HFF-Myc (cell line): ENCODE measurements at regions not wholly inside any gene's neighbourhood (a gene's known extent, or its start where the extent isn't known, plus 50 kb on each side); places are given as distances from the start of the nearest gene placed in this dataset.
"Not testable (repeated sequence)": the region's sequence is repeated elsewhere in the genome, so short reads cannot be mapped to it uniquely, and the experiment has no call there.

Experiments used
- DNase-seq: peaks from one replicate; pipeline ENCODE4 v3.0.0-alpha.2; 2011; ENCODE audit warnings: low read depth; ENCODE audit errors: extremely low read depth
- H3K4me3 ChIP-seq: replicated peaks from 2 replicates; pipeline ENCODE4 v1.5.1; 2011; ENCODE audit warnings: low read depth, mild to moderate bottlenecking, control low read depth, low read length
- CTCF ChIP-seq: IDR thresholded peaks from 2 replicates; pipeline ENCODE4 v1.5.1; 2012; ENCODE audit warnings: mild to moderate bottlenecking, low read depth, low read length, control low read depth; ENCODE audit errors: missing control alignments

GRCh38 chr10:117621196-117621595, 78.7 kb downstream of the EMX2 start:
- DNase-seq, result no peak
- no peak overlapping the region for H3K4me3 ChIP-seq
- TF ChIP-seq CTCF, result no peak

- TF ChIP-seq CTCF, result no peak
- no peak overlapping the region for H3K4me3 ChIP-seq
- DNase-seq, result no peak
Observed at GRCh38 chr10:117621795-117622420, 79.4 kb downstream of the EMX2 start.

- no peak for TF ChIP-seq CTCF
- H3K4me3 ChIP-seq, result no peak overlapping the region
- DNase-seq, result no peak
Observed at GRCh38 chr10:117622471-117623184, 80.1 kb downstream of the EMX2 start.

- no peak for TF ChIP-seq CTCF
Observed at GRCh38 chr10:117626228-117626627, 83.7 kb downstream of the EMX2 start.

GRCh38 chr10:117627561-117627960, 85.0 kb downstream of the EMX2 start:
- no peak overlapping the region for H3K4me3 ChIP-seq
- no peak for DNase-seq
- no peak for TF ChIP-seq CTCF

More at GRCh38 chr10:117626228-117626627, 83.7 kb downstream of the EMX2 start:
- no peak overlapping the region for H3K4me3 ChIP-seq
- no peak for DNase-seq

- not testable (repeated sequence) for DNase-seq, H3K4me3 ChIP-seq
Observed at GRCh38 chr10:117629717-117630116, 87.2 kb downstream of the EMX2 start.

GRCh38 chr10:117631276-117632145, 89.0 kb downstream of the EMX2 start:
- no peak for TF ChIP-seq CTCF
- H3K4me3 ChIP-seq, result no peak overlapping the region
- DNase-seq, result no peak
